C4-2B (cell line): ENCODE measurements at regions not wholly inside any gene's neighbourhood (a gene's known extent, or its start where the extent isn't known, plus 50 kb on each side); places are given as distances from the start of the nearest gene placed in this dataset.

Experiments used
- CTCF ChIP-seq: fragments of 450-650 bp; conservative IDR thresholded peaks from 2 replicates; pipeline ENCODE4 v1.5.1; 2017; ENCODE audit warnings: mild to moderate bottlenecking
- ZFX ChIP-seq: fragments of 450-650 bp; IDR thresholded peaks from 2 replicates; pipeline ENCODE4 v1.6.1; 2017

DNA sequence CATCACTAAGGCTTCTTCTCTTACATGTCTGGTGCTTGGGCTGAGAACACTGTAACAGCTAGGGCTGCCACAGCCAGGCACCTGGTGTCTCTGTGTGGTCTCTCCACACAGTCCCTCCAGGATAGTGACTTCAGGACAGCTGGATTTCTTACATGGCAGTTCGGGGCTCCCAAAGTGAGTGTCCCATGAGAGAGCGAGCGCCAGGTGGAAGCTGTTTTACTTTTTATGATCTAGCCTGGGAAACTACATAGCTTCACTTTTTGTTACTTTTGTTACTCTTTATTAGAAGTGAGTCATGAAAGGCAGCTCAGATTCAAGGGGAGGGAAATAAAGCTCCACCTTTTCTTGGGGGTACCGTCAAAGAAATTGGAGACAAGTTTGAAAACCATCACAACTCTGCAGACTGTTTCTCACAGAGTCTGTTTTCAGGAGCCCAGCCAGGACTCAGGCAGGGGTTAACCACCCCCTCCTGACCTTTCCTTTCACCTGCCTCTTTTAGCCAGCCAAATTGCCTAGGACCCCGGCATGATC lies 373.0 kb downstream of the MID1IP1 start:
- TF ChIP-seq CTCF, result no peak
- TF ChIP-seq ZFX, result no peak
